Neural cell (in vitro differentiated cells): ENCODE measurements at regions not wholly inside any gene's neighbourhood (a gene's known extent, or its start where the extent isn't known, plus 50 kb on each side); places are given as distances from the start of the nearest gene placed in this dataset.

ENCODE experiments used
- H2AFZ ChIP-seq: fragments of 200-600, 300-800 bp; sonication (generic), shearing (Covaris generic); 2 replicates; pipeline ENCODE4 v1.6.0; 2014; ENCODE audit warnings: low read depth, mild to moderate bottlenecking, antibody characterized with exemption, low read length, moderate library complexity
- H3F3A ChIP-seq: fragments of 200-600 bp; shearing (Covaris generic); 2 replicates; pipeline ENCODE4 v1.6.1; 2016; ENCODE audit warnings: mild to moderate bottlenecking, moderate library complexity, mixed read lengths, antibody characterized with exemption, low read length; ENCODE audit not compliant: insufficient read depth, poor library complexity, severe bottlenecking
- H3K27ac ChIP-seq: fragments of 200-600, 300-800 bp; sonication (generic), shearing (Covaris generic); 2 replicates; pipeline ENCODE4 v1.5.1; 2014; ENCODE audit warnings: mild to moderate bottlenecking, low read length, moderate library complexity
- H3K27me3 ChIP-seq: fragments of 300-800, 200-600 bp; sonication (generic), shearing (Covaris generic); 2 replicates; pipeline ENCODE4 v1.6.0; 2014; ENCODE audit warnings: mild to moderate bottlenecking, low read depth, low read length, moderate library complexity; ENCODE audit not compliant: insufficient read depth
- H3K36me3 ChIP-seq: fragments of 300-800, 200-600 bp; sonication (generic), shearing (Covaris generic); 2 replicates; pipeline ENCODE4 v1.5.1; 2014; ENCODE audit warnings: mild to moderate bottlenecking, antibody characterized with exemption, low read length, moderate library complexity; ENCODE audit not compliant: insufficient read depth
- H3K4me2 ChIP-seq: fragments of 300-800, 200-600 bp; sonication (generic), shearing (Covaris generic); 2 replicates; pipeline ENCODE4 v1.6.0; 2014; ENCODE audit warnings: mild to moderate bottlenecking, low read length
- H3K4me3 ChIP-seq: fragments of 300-800, 200-600 bp; sonication (generic), shearing (Covaris generic); 2 replicates; pipeline ENCODE4 v1.5.1; 2014; ENCODE audit warnings: mild to moderate bottlenecking, low read length, moderate library complexity
- H3K79me2 ChIP-seq: fragments of 200-600 bp; shearing (Covaris generic); replicated peaks from 2 replicates; pipeline ENCODE4 v1.6.0; 2014; ENCODE audit warnings: mild to moderate bottlenecking, low read length, moderate library complexity; ENCODE audit not compliant: insufficient read depth
- H3K9ac ChIP-seq: fragments of 300-800, 200-600 bp; sonication (generic), shearing (Covaris generic); 2 replicates; pipeline ENCODE4 v1.6.1; 2016; ENCODE audit warnings: mild to moderate bottlenecking, low read length, mixed read lengths
- H3K9me2 ChIP-seq: fragments of 200-600 bp; shearing (Covaris generic); 2 replicates; pipeline ENCODE4 v1.6.1; 2016; ENCODE audit warnings: mild to moderate bottlenecking, low read length, mixed read lengths; ENCODE audit not compliant: insufficient read depth
- H3K9me3 ChIP-seq: fragments of 200-600, 300-800 bp; sonication (generic), shearing (Covaris generic); 2 replicates; pipeline ENCODE4 v1.6.1; 2016; ENCODE audit warnings: mild to moderate bottlenecking, mixed run types, low read length, moderate library complexity, mixed read lengths
- H4K20me1 ChIP-seq: fragments of 200-600 bp; shearing (Covaris generic); 2 replicates; pipeline ENCODE4 v1.6.1; 2016; ENCODE audit warnings: mild to moderate bottlenecking, mixed run types; ENCODE audit not compliant: insufficient read depth
- EP300 ChIP-seq: fragments of 450-650 bp; conservative IDR thresholded peaks from 2 replicates; pipeline ENCODE4 v1.6.1; 2014; ENCODE audit warnings: antibody characterized with exemption, mild to moderate bottlenecking, moderate library complexity; ENCODE audit not compliant: poor library complexity, severe bottlenecking
- EZH2 ChIP-seq: fragments of 200-600, 300-800 bp; shearing (Covaris generic), sonication (generic); IDR thresholded peaks from 2 replicates; pipeline ENCODE4 v1.6.1; 2014; ENCODE audit warnings: antibody characterized with exemption, low read length, borderline replicate concordance, mild to moderate bottlenecking; ENCODE audit not compliant: insufficient read depth, poor library complexity, severe bottlenecking
- MXI1 ChIP-seq: fragments of 450-650 bp; conservative IDR thresholded peaks from 2 replicates; pipeline ENCODE4 v1.6.1; 2014; ENCODE audit warnings: antibody characterized with exemption, mild to moderate bottlenecking; ENCODE audit not compliant: poor library complexity, severe bottlenecking
- POLR2AphosphoS5 ChIP-seq: IDR thresholded peaks from 2 replicates; pipeline ENCODE4 v1.6.1; 2012
- RAD21 ChIP-seq: fragments of 450-650 bp; conservative IDR thresholded peaks from 2 replicates; pipeline ENCODE4 v1.6.1; 2014; ENCODE audit warnings: antibody characterized with exemption, mild to moderate bottlenecking, moderate library complexity
- SMC3 ChIP-seq: fragments of 450-650 bp; conservative IDR thresholded peaks from 2 replicates; pipeline ENCODE4 v1.6.1; 2014; ENCODE audit warnings: antibody characterized with exemption, mild to moderate bottlenecking, moderate library complexity; ENCODE audit not compliant: poor library complexity
- TAF1 ChIP-seq: IDR thresholded peaks from 2 replicates; pipeline ENCODE4 v1.6.1; 2012; ENCODE audit warnings: low read depth
- TF ChIP-seq, protein P1 (sequence below): IDR thresholded peaks from 2 replicates; pipeline ENCODE4 v1.6.1; 2012; ENCODE audit warnings: borderline replicate concordance
- TF ChIP-seq, protein P2 (sequence below): fragments of 450-650 bp; IDR thresholded peaks from 2 replicates; pipeline ENCODE4 v1.5.1; 2014; ENCODE audit warnings: antibody characterized with exemption, mild to moderate bottlenecking, moderate library complexity; ENCODE audit not compliant: poor library complexity, severe bottlenecking

DNA sequence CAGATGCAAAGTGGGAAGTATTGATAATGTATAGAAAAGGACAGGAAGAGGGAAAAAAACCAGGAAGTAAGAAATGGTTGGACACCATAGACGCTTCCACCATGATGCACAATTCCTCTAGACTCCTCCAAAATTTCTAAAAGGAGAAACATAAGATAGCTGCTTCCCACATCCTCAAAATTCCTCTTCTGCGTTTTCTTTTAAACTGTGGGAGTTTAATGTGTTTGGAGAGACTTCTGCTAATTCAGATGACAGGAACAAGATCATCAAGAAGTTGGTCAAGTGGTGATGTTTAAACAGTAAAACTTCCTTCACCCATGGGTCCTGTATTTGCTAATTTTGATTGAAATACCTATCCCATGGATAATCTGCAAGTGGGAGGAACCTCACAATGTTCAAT lies 130.2 kb downstream of the IRS2 start:
- Histone ChIP-seq H3K79me2 (no peaks in the 10 kb centered on the region), H3K9me3 (no peaks in the 10 kb centered on the region), H3K4me3 (no peak overlapping the region), H3K36me3 (no peaks in the 10 kb centered on the region), H3F3A (no peaks in the 10 kb centered on the region), H3K9ac (no peak overlapping the region), H3K27me3 (no peaks in the 10 kb centered on the region), H3K27ac (no peak overlapping the region), H2AFZ (no peak overlapping the region), H3K4me2 (no peak overlapping the region), H3K9me2 (no peaks in the 10 kb centered on the region), H4K20me1 (no peaks in the 10 kb centered on the region)
- no peak for TF ChIP-seq TAF1
- no peak for TF ChIP-seq EP300
- TF ChIP-seq, protein P1, sequence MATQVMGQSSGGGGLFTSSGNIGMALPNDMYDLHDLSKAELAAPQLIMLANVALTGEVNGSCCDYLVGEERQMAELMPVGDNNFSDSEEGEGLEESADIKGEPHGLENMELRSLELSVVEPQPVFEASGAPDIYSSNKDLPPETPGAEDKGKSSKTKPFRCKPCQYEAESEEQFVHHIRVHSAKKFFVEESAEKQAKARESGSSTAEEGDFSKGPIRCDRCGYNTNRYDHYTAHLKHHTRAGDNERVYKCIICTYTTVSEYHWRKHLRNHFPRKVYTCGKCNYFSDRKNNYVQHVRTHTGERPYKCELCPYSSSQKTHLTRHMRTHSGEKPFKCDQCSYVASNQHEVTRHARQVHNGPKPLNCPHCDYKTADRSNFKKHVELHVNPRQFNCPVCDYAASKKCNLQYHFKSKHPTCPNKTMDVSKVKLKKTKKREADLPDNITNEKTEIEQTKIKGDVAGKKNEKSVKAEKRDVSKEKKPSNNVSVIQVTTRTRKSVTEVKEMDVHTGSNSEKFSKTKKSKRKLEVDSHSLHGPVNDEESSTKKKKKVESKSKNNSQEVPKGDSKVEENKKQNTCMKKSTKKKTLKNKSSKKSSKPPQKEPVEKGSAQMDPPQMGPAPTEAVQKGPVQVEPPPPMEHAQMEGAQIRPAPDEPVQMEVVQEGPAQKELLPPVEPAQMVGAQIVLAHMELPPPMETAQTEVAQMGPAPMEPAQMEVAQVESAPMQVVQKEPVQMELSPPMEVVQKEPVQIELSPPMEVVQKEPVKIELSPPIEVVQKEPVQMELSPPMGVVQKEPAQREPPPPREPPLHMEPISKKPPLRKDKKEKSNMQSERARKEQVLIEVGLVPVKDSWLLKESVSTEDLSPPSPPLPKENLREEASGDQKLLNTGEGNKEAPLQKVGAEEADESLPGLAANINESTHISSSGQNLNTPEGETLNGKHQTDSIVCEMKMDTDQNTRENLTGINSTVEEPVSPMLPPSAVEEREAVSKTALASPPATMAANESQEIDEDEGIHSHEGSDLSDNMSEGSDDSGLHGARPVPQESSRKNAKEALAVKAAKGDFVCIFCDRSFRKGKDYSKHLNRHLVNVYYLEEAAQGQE, result no peak
- TF ChIP-seq POLR2AphosphoS5, result no peak
- TF ChIP-seq SMC3, result no peak
- TF ChIP-seq MXI1, result no peak
- no peak for TF ChIP-seq EZH2
- TF ChIP-seq, protein P2, sequence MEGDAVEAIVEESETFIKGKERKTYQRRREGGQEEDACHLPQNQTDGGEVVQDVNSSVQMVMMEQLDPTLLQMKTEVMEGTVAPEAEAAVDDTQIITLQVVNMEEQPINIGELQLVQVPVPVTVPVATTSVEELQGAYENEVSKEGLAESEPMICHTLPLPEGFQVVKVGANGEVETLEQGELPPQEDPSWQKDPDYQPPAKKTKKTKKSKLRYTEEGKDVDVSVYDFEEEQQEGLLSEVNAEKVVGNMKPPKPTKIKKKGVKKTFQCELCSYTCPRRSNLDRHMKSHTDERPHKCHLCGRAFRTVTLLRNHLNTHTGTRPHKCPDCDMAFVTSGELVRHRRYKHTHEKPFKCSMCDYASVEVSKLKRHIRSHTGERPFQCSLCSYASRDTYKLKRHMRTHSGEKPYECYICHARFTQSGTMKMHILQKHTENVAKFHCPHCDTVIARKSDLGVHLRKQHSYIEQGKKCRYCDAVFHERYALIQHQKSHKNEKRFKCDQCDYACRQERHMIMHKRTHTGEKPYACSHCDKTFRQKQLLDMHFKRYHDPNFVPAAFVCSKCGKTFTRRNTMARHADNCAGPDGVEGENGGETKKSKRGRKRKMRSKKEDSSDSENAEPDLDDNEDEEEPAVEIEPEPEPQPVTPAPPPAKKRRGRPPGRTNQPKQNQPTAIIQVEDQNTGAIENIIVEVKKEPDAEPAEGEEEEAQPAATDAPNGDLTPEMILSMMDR, result no peak
- TF ChIP-seq RAD21, result no peak

DNA sequence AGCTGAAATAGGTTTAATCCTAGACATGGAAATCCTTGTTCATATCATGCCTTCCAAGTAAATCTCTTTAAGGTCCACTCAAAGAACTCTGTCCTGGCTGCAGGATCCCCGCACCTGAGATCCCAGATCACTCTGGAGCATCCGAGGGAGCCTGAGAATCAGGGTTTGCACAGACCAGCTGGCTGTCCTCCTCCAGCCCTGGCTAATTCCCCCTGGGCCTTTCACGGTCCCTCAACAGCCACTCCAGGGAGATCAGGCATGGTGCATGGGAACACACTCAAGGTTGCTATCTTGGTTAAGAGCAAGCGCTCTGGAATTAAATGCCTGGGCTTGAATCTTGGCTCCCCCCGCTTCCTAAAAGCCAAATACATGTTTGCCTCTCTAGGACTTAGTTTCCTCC lies 130.8 kb downstream of the IRS2 start:
- H3K9me3 ChIP-seq, result no peaks in the 10 kb centered on the region
- TF ChIP-seq EP300 (no peak), POLR2AphosphoS5 (no peak), TAF1 (no peak), MXI1 (no peak), SMC3 (no peak), RAD21 (no peak), EZH2 (no peak)
- TF ChIP-seq, protein P2, result no peak
- TF ChIP-seq, protein P1, result no peak
- H3K27ac ChIP-seq, result no peak overlapping the region
- no peak overlapping the region for H2AFZ ChIP-seq
- H4K20me1 ChIP-seq, result no peaks in the 10 kb centered on the region
- no peaks in the 10 kb centered on the region for H3K36me3 ChIP-seq
- H3K4me2 ChIP-seq, result no peak overlapping the region
- H3K4me3 ChIP-seq, result no peak overlapping the region
- no peaks in the 10 kb centered on the region for H3K27me3 ChIP-seq
- H3K79me2 ChIP-seq, result no peaks in the 10 kb centered on the region
- no peaks in the 10 kb centered on the region for H3K9me2 ChIP-seq
- no peak overlapping the region for H3K9ac ChIP-seq
- no peaks in the 10 kb centered on the region for H3F3A ChIP-seq
